HuH-7 (cell line): ENCODE measurements at regions not wholly inside any gene's neighbourhood (a gene's known extent, or its start where the extent isn't known, plus 50 kb on each side); places are given as distances from the start of the nearest gene placed in this dataset.
A peak's percentile ranks its signal among the peaks of the same experiment; 100 is the strongest.

ENCODE experiments used
- DNase-seq: peaks from one replicate; pipeline ENCODE4 v3.0.0; 2011; ENCODE audit warnings: low spot score

- no peak for DNase-seq
Observed at GRCh38 chr10:91137822-91138221, 82.6 kb upstream of the PCGF5 start.

GRCh38 chr10:91140995-91141549 lies 79.4 kb upstream of the PCGF5 start:
- no peak for DNase-seq

- DNase-seq = no peak
Observed at GRCh38 chr10:91144961-91145360, 75.5 kb upstream of the PCGF5 start.

- DNase-seq = no peak
Observed at GRCh38 chr10:91146146-91146545, 74.3 kb upstream of the PCGF5 start.

- no peak for DNase-seq
Observed at GRCh38 chr10:91149550-91149949, 70.9 kb upstream of the PCGF5 start.

GRCh38 chr10:91150631-91151030 lies 69.8 kb upstream of the PCGF5 start:
- DNase-seq = no peak

- no peak for DNase-seq
Observed at GRCh38 chr10:91153508-91153907, 67.0 kb upstream of the PCGF5 start.

GRCh38 chr10:91154842-91155241 lies 65.6 kb upstream of the PCGF5 start:
- no peak for DNase-seq

- no peak for DNase-seq
Observed at GRCh38 chr10:91156196-91156595, 64.3 kb upstream of the PCGF5 start.

- no peak for DNase-seq
Observed at GRCh38 chr10:91159254-91159783, 61.1 kb upstream of the PCGF5 start.

- no peak for DNase-seq
Observed at GRCh38 chr10:91162050-91162494, 58.4 kb upstream of the PCGF5 start.

GRCh38 chr10:91162495-91163268 lies 57.8 kb upstream of the PCGF5 start:
- peak; percentile 28 for DNase-seq

GRCh38 chr10:91163269-91163868 lies 57.1 kb upstream of the PCGF5 start:
- DNase-seq = peak; percentile 25

- no peak for DNase-seq
Observed at GRCh38 chr10:91163869-91164474, 56.5 kb upstream of the PCGF5 start.

- no peak for DNase-seq
Observed at GRCh38 chr10:91164520-91165065, 55.9 kb upstream of the PCGF5 start.

GRCh38 chr10:91167406-91167805 lies 53.1 kb upstream of the PCGF5 start:
- DNase-seq = no peak

GRCh38 chr10:91170418-91170817 lies 50.0 kb upstream of the PCGF5 start:
- DNase-seq = no peak
